ENCODE measurements at regions not wholly inside any gene's neighbourhood (a gene's known extent, or its start where the extent isn't known, plus 50 kb on each side); places are given as distances from the start of the nearest gene placed in this dataset.

- TF ChIP-seq CTCF (IDR thresholded peaks at IDR 0.05; ENCODE audit: low read length): no peak
- no peak for TF ChIP-seq EZH2 (IDR thresholded peaks at IDR 0.05; ENCODE audit: borderline replicate concordance, low read length)
- Histone ChIP-seq H3K79me2 (ENCODE audit: insufficient read depth, low read length) (no peaks in the 10 kb centered on the region), H3K4me1 (ENCODE audit: insufficient read depth, low read length, severe bottlenecking) (no peaks in the 10 kb centered on the region), H4K20me1 (ENCODE audit: insufficient read depth, low read length) (no peaks in the 10 kb centered on the region), H3K36me3 (ENCODE audit: insufficient read depth, low read length) (no peaks in the 10 kb centered on the region), H3K9me3 (ENCODE audit: low read length) (no peaks in the 10 kb centered on the region), H2AFZ (ENCODE audit: low read length) (no peak overlapping the region), H3K9me2 (ENCODE audit: low read depth, low read length) (no peaks in the 10 kb centered on the region), H3K27me3 (ENCODE audit: insufficient read depth, low read length) (no peaks in the 10 kb centered on the region), H3F3A (ENCODE audit: insufficient read depth, low read length) (no peaks in the 10 kb centered on the region), H3K9ac (ENCODE audit: low read length) (no peak overlapping the region), H3K27ac (ENCODE audit: low read depth, low read length, poor library complexity, severe bottlenecking) (no peak overlapping the region), H3K4me3 (ENCODE audit: low read depth, low read length, poor library complexity, severe bottlenecking) (no peak overlapping the region), H3K4me2 (ENCODE audit: low read length) (no peak overlapping the region)
Measured at GRCh38 chr4:24103434-24104157, 213.7 kb upstream of the PPARGC1A start.

DNA sequence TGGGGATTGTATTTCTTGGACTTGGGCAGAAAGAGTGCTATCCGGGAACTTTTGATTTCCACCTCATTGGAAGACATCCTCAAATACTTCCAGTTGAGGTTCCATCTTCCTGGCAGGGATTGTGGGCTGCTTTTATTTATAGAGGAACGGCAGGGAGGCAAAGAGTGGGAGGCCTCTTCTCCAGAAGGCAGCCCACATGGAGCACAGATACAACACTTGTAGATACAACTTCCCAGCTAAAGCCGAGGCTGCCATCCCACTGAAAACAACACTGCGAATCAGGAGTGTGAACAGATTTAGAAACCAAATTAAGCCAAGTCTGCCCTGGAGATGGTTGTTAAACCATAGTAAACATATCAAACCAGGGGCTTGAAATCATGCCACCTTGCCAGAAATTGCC, 212.8 kb upstream of the PPARGC1A start:
- H3K36me3 ChIP-seq (ENCODE audit: insufficient read depth, low read length): no peaks in the 10 kb centered on the region
- H3K4me3 ChIP-seq (ENCODE audit: low read depth, low read length, poor library complexity, severe bottlenecking): no peak overlapping the region
- no peak overlapping the region for H2AFZ ChIP-seq (ENCODE audit: low read length)
- no peaks in the 10 kb centered on the region for H3K9me2 ChIP-seq (ENCODE audit: low read depth, low read length)
- TF ChIP-seq EZH2 (IDR thresholded peaks at IDR 0.05; ENCODE audit: borderline replicate concordance, low read length) (no peak), CTCF (IDR thresholded peaks at IDR 0.05; ENCODE audit: low read length) (no peak)
- no peak overlapping the region for H3K27ac ChIP-seq (ENCODE audit: low read depth, low read length, poor library complexity, severe bottlenecking)
- H3K27me3 ChIP-seq (ENCODE audit: insufficient read depth, low read length): no peaks in the 10 kb centered on the region
- no peak overlapping the region for H3K4me2 ChIP-seq (ENCODE audit: low read length)
- no peak overlapping the region for H3K9ac ChIP-seq (ENCODE audit: low read length)
- no peaks in the 10 kb centered on the region for H3K79me2 ChIP-seq (ENCODE audit: insufficient read depth, low read length)
- H3F3A ChIP-seq (ENCODE audit: insufficient read depth, low read length): no peaks in the 10 kb centered on the region
- H4K20me1 ChIP-seq (ENCODE audit: insufficient read depth, low read length): no peaks in the 10 kb centered on the region
- no peaks in the 10 kb centered on the region for H3K4me1 ChIP-seq (ENCODE audit: insufficient read depth, low read length, severe bottlenecking)
- H3K9me3 ChIP-seq (ENCODE audit: low read length): no peaks in the 10 kb centered on the region

DNA sequence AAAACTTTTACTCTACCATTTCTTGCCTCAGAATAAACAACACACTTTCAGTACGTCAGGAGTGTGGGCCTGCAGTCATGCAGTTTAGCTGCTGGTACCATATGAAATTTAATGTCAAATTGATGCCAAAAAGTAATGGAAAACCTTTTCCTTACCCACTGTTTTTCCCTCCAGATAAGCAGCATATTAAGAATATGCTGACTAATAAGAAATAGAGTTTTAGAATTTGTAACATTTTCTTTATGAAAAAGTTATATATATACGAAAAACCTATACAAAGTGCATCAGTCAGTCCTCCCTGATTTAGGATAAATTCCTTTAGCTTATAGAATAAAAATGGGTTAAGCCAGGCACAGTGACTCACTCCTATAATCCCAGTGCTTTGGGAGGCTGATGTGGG, 206.8 kb upstream of the PPARGC1A start:
- H3K27me3 ChIP-seq (ENCODE audit: insufficient read depth, low read length): no peaks in the 10 kb centered on the region
- no peaks in the 10 kb centered on the region for H3F3A ChIP-seq (ENCODE audit: insufficient read depth, low read length)
- H3K79me2 ChIP-seq (ENCODE audit: insufficient read depth, low read length): no peaks in the 10 kb centered on the region
- H3K9ac ChIP-seq (ENCODE audit: low read length): no peak overlapping the region
- H3K9me2 ChIP-seq (ENCODE audit: low read depth, low read length): no peaks in the 10 kb centered on the region
- H2AFZ ChIP-seq (ENCODE audit: low read length): no peak overlapping the region
- no peaks in the 10 kb centered on the region for H4K20me1 ChIP-seq (ENCODE audit: insufficient read depth, low read length)
- no peak for TF ChIP-seq EZH2 (IDR thresholded peaks at IDR 0.05; ENCODE audit: borderline replicate concordance, low read length)
- TF ChIP-seq CTCF (IDR thresholded peaks at IDR 0.05; ENCODE audit: low read length): no peak
- H3K4me1 ChIP-seq (ENCODE audit: insufficient read depth, low read length, severe bottlenecking): no peaks in the 10 kb centered on the region
- H3K36me3 ChIP-seq (ENCODE audit: insufficient read depth, low read length): no peaks in the 10 kb centered on the region
- no peak overlapping the region for H3K4me3 ChIP-seq (ENCODE audit: low read depth, low read length, poor library complexity, severe bottlenecking)
- H3K27ac ChIP-seq (ENCODE audit: low read depth, low read length, poor library complexity, severe bottlenecking): no peak overlapping the region
- H3K4me2 ChIP-seq (ENCODE audit: low read length): no peak overlapping the region
- no peaks in the 10 kb centered on the region for H3K9me3 ChIP-seq (ENCODE audit: low read length)

Measured in OCI-LY1 (cell line).